Right lobe of liver (tissue), 4 donors: ENCODE measurements at regions not wholly inside any gene's neighbourhood (a gene's known extent, or its start where the extent isn't known, plus 50 kb on each side); places are given as distances from the start of the nearest gene placed in this dataset.

Experiments used
- CTCF ChIP-seq, 4 donors: fragments of 200-600 bp in 3 of 4; fragments of 450-650 bp in 1 of 4; IDR thresholded peaks; one replicate each; pipeline versions ENCODE4 v1.5.1 to v1.8.0; 2016 to 2022; ENCODE audit warnings: antibody characterized with exemption in 4 of 4, mild to moderate bottlenecking in 2 of 4
- POLR2A ChIP-seq: fragments of 450-650 bp; IDR thresholded peaks from one replicate; pipeline ENCODE4 v1.6.1; 2017; ENCODE audit warnings: antibody characterized with exemption, mild to moderate bottlenecking
- donor health status: DM: no; HTN: no; CAD: no.
- donor health status: DM: no; HTN: no; CAD: no.
- donor health status: DM: no; HTN: yes; CAD: no.

GRCh38 chr1:238985312-238985711 lies 401.1 kb upstream of the CHRM3 start:
- TF ChIP-seq CTCF (IDR thresholded peaks at IDR 0.05) = no peak
- no peak for TF ChIP-seq POLR2A
